ENCODE measurements at regions not wholly inside any gene's neighbourhood (a gene's known extent, or its start where the extent isn't known, plus 50 kb on each side); places are given as distances from the start of the nearest gene placed in this dataset.

DNA sequence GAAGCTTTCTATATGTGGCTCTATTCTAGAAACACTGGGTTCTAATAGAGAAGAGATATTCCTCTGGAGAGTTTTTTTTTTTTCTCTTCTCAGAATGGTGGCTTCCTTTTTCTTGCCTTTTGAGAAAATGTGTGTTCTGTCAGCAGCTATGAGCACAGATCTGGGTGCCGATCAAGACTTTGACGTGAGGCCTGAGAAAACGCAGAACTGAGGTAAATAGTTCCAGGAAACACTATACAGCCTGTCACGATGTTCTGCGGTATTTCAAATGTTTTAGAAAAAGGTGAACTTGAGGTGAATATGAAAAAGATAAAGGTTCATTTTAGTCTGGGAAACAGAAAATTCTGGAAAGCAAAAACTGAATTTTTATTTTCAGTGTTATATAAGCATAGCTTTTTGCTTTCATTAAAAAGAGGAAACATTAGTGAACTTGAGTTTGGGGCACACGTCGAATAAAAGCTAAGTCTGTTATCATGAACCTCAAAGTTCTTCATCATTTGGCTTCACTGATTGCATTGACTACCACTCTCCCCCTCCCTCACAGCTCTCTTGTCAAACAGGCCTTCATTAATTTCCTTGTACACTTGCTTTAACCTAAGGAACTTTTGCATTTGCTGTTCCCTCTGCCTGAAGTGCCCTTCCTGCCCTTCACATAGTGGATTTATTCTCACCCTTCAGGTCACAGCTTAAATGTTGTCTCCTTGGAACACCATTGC lies 265.1 kb downstream of the NFKBIZ start (continued):
- no peak for TF ChIP-seq CEBPZ (IDR thresholded peaks at IDR 0.05; ENCODE audit: low read depth, low read length)
- no peak for TF ChIP-seq HCFC1 (IDR thresholded peaks at IDR 0.05; ENCODE audit: low read length)

GRCh38 chr3:102122527-102122926 lies 273.2 kb downstream of the NFKBIZ start:
- no peaks in the 10 kb centered on the region for H3K36me3 ChIP-seq (ENCODE audit: control insufficient read depth in 2 of 2, insufficient read depth in 2 of 2, low read length in 1 of 2)
- ChIA-PET CTCF (interaction anchor here (1.4 kb wide), 1 partner anchor 104 kb away, joined by 3 read pairs; no protein-coding TSS in a partner anchor), POLR2A (no interaction called here), RAD21 (ENCODE audit: unreplicated experiment) (no interaction called here), SMC1A (ENCODE audit: uncharacterized antibody, unreplicated experiment) (interaction anchor here (1.2 kb wide), 1 partner anchor 8 kb away, joined by 4 read pairs; no protein-coding TSS in a partner anchor)
- no peak overlapping the region for H3K27ac ChIP-seq (ENCODE audit: control insufficient read depth, insufficient read depth)
- in situ Hi-C loops (cut with MboI) (no loop called here), intact Hi-C loops (cut with micrococcal nuclease; ENCODE audit: unreplicated experiment) (no loop called here)
- no peak overlapping the region for H3K4me2 ChIP-seq (ENCODE audit: control insufficient read depth, insufficient read depth)
- H3K27me3 ChIP-seq (replicated peaks in 1 of 2; ENCODE audit: control insufficient read depth in 2 of 2, insufficient read depth in 2 of 2, low read length in 1 of 2): no peaks in the 10 kb centered on the region
- DNase-seq (ENCODE audit: low read depth, low spot score) (no peak), FAIRE-seq (no peak), ATAC-seq (no peak)
- no peak overlapping the region for H2AFZ ChIP-seq (ENCODE audit: control insufficient read depth, low read depth, low read length)
- no peaks in the 10 kb centered on the region for H3K79me2 ChIP-seq (ENCODE audit: control insufficient read depth, insufficient read depth, low read length)
- H3K4me1 ChIP-seq (ENCODE audit: control insufficient read depth, insufficient read depth, low read length): no peaks in the 10 kb centered on the region
- BruUV-seq (replicated peaks): no TSS peak
- no peak overlapping the region for H3K4me3 ChIP-seq
- H3K9me3 ChIP-seq (replicated peaks; ENCODE audit: control insufficient read depth, insufficient read depth, low read length): peaks cover 11% of the 10 kb centered on the region
- no peaks in the 10 kb centered on the region for H4K20me1 ChIP-seq (ENCODE audit: control insufficient read depth, insufficient read depth)
- H3K9ac ChIP-seq (ENCODE audit: control insufficient read depth, insufficient read depth, low read length): no peak overlapping the region
- TF ChIP-seq MTA3 (IDR thresholded peaks at IDR 0.05; ENCODE audit: borderline replicate concordance, low read length): no peak
- no peak for TF ChIP-seq HCFC1 (IDR thresholded peaks at IDR 0.05; ENCODE audit: low read length)
- no peak for TF ChIP-seq ZBTB4 (CRISPR knock-in tag; IDR thresholded peaks at IDR 0.05)
- no peak for TF ChIP-seq ZSCAN29 (IDR thresholded peaks at IDR 0.05)
- no peak for TF ChIP-seq SREBF1 (IDR thresholded peaks at IDR 0.05; ENCODE audit: low read length)
- no peak for TF ChIP-seq RFX5 (IDR thresholded peaks at IDR 0.05; ENCODE audit: low read depth, low read length)
- TF ChIP-seq SKIL (IDR thresholded peaks at IDR 0.05; ENCODE audit: low read depth, poor library complexity, severe bottlenecking): no peak
- TF ChIP-seq SMARCA5 (IDR thresholded peaks at IDR 0.05): no peak
- TF ChIP-seq MXI1 (IDR thresholded peaks at IDR 0.05; ENCODE audit: low read depth, low read length): no peak
- TF ChIP-seq FOS (IDR thresholded peaks at IDR 0.05; ENCODE audit: borderline replicate concordance, extremely low read depth, insufficient read length): no peak
- TF ChIP-seq MYB (IDR thresholded peaks at IDR 0.05; ENCODE audit: borderline replicate concordance, low read depth, low read length): no peak
- no peak for TF ChIP-seq ZNF207 (IDR thresholded peaks at IDR 0.05; ENCODE audit: borderline replicate concordance)
- no peak for TF ChIP-seq KAT2A (conservative IDR thresholded peaks at IDR 0.05; ENCODE audit: control insufficient read depth, low read depth, low read length)
